AG09319 (cell line): ENCODE measurements at regions not wholly inside any gene's neighbourhood (a gene's known extent, or its start where the extent isn't known, plus 50 kb on each side); places are given as distances from the start of the nearest gene placed in this dataset.

Source experiments
- DNase-seq: peaks from one replicate; pipeline ENCODE4 v3.0.0-alpha.2; 2010; ENCODE audit warnings: low read depth; ENCODE audit errors: extremely low read depth
- CTCF ChIP-seq: IDR thresholded peaks from 2 replicates; pipeline ENCODE4 v1.5.1; 2011; ENCODE audit warnings: low read depth, mild to moderate bottlenecking, inconsistent platforms, low read length, moderate library complexity

- TF ChIP-seq CTCF, result no peak
- DNase-seq, result no peak
Measured at GRCh38 chr4:125911481-125911880, 596.7 kb downstream of the FAT4 start.

- TF ChIP-seq CTCF, result no peak
- no peak for DNase-seq
Measured at GRCh38 chr4:125917559-125917958, 602.8 kb downstream of the FAT4 start.

GRCh38 chr4:125928652-125929051 is 613.9 kb downstream of the FAT4 start:
- DNase-seq, result no peak
- no peak for TF ChIP-seq CTCF

GRCh38 chr4:125938541-125938940 is 623.8 kb downstream of the FAT4 start:
- no peak for DNase-seq
- no peak for TF ChIP-seq CTCF

GRCh38 chr4:125940426-125940825 is 625.7 kb downstream of the FAT4 start:
- no peak for DNase-seq
- no peak for TF ChIP-seq CTCF

- no peak for DNase-seq
- TF ChIP-seq CTCF, result no peak
Measured at GRCh38 chr4:125944966-125945365, 630.2 kb downstream of the FAT4 start.

- DNase-seq, result no peak
- TF ChIP-seq CTCF, result no peak
Measured at GRCh38 chr4:125948021-125948420, 633.3 kb downstream of the FAT4 start.
